Upper lobe of right lung (tissue), 1 donor: ENCODE measurements at regions not wholly inside any gene's neighbourhood (a gene's known extent, or its start where the extent isn't known, plus 50 kb on each side); places are given as distances from the start of the nearest gene placed in this dataset.

Experiments used
- ATAC-seq: fragments of 200-7000 bp; cut with Tn5 transposase; one replicate; pipeline ENCODE4 v1.9.1; 2020; ENCODE audit warnings: mild to moderate bottlenecking, moderate library complexity
- DNase-seq: peaks from one replicate; pipeline ENCODE4 v3.0.0-alpha.2; 2020
- H3K27ac ChIP-seq: fragments of 200-600 bp; one replicate; pipeline ENCODE4 v1.8.0; 2022
- H3K27me3 ChIP-seq: fragments of 200-600 bp; one replicate; pipeline ENCODE4 v1.8.0; 2022; ENCODE audit warnings: mild to moderate bottlenecking
- H3K36me3 ChIP-seq: fragments of 200-600 bp; one replicate; pipeline ENCODE4 v1.8.0; 2022
- H3K4me1 ChIP-seq: fragments of 200-600 bp; one replicate; pipeline ENCODE4 v1.8.0; 2022
- H3K4me3 ChIP-seq: fragments of 200-600 bp; one replicate; pipeline ENCODE4 v1.8.0; 2022; ENCODE audit warnings: mild to moderate bottlenecking
- H3K9me3 ChIP-seq: fragments of 200-600 bp; one replicate; pipeline ENCODE4 v1.8.0; 2022
- CTCF ChIP-seq: fragments of 200-600 bp; IDR thresholded peaks from one replicate; pipeline ENCODE4 v1.8.0; 2022; ENCODE audit warnings: antibody characterized with exemption
- intact Hi-C: fragments of 100-400 bp; cut with DNase I; formaldehyde crosslinking; loops from one replicate; pipeline ENCODE4 v1.11.0; 2022
- donor health status: DM: no; HTN: yes; CAD: no; lungs with severe emphysema.

DNA sequence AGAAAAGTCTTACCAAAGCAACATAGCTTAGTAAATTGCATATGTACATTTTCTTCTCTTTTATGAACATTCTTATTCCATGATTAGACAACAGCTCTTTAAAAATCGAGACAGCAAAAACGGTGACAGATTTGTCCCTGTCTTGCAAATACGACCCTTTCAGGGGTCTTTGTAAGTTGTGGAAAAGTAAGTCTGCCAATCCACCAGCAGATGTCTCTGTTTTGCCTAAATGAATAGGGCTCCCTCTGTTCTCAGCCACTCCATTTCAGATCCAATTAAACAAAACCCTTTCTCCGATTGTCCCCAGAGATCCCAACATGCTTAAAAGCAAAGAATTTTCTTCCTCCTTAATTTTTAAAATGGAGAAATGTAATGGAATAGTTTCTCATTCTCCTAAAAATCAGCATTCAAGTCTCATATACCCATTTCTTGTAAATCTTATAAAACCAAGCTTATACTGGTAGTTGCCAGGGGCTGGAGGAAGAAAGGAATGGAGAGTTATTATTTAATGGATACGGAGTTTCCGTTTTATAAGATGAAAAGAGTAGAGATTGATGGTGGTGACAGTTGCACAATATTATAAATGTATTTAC, 61.0 kb upstream of the NFE2L3 start:
- TF ChIP-seq CTCF, result peak; percentile 81

DNA sequence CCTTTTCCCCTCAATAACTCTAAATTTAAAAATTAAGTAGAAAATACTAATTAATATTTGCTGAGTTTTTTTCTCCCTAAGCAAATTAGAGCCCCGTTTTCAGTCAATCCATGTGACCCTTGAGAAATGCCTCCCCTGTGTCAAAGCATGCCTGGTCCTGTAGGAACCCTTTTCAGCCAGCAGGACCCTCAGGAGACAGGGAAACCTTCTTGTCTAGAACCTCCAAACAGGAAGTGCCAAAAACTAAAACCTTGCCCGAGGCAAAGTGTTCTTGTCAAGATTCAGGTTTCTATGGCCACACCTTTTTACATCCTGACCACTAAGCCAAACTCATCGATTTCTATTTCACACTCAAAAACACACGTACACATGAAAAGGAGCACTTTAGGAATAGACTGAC, 60.1 kb upstream of the NFE2L3 start:
- Histone ChIP-seq H3K36me3 (no peaks in the 10 kb centered on the region), H3K27ac (no peak overlapping the region), H3K4me3 (no peak overlapping the region), H3K4me1 (no peaks in the 10 kb centered on the region), H3K27me3 (no peaks in the 10 kb centered on the region), H3K9me3 (no peaks in the 10 kb centered on the region)
- no peak for TF ChIP-seq CTCF
- no peak for ATAC-seq
- intact Hi-C loops, result no loop called here
- DNase-seq, result no peak

More for the DNA sequence above, 61.0 kb upstream of the NFE2L3 start:
- Histone ChIP-seq H3K9me3 (no peaks in the 10 kb centered on the region), H3K27ac (no peak overlapping the region), H3K27me3 (no peaks in the 10 kb centered on the region), H3K4me1 (no peaks in the 10 kb centered on the region), H3K4me3 (peak overlapping the region; percentile 15), H3K36me3 (no peaks in the 10 kb centered on the region)
- intact Hi-C loops, result no loop called here
- peak; percentile 85 for ATAC-seq
- no peak for DNase-seq

GRCh38 chr7:26093023-26093422, 59.0 kb upstream of the NFE2L3 start:
- Histone ChIP-seq H3K27ac (no peak overlapping the region), H3K36me3 (no peaks in the 10 kb centered on the region), H3K4me3 (no peak overlapping the region), H3K27me3 (no peaks in the 10 kb centered on the region), H3K9me3 (no peaks in the 10 kb centered on the region), H3K4me1 (no peaks in the 10 kb centered on the region)
- DNase-seq (no peak), ATAC-seq (no peak)
- no peak for TF ChIP-seq CTCF
- intact Hi-C loops, result no loop called here

DNA sequence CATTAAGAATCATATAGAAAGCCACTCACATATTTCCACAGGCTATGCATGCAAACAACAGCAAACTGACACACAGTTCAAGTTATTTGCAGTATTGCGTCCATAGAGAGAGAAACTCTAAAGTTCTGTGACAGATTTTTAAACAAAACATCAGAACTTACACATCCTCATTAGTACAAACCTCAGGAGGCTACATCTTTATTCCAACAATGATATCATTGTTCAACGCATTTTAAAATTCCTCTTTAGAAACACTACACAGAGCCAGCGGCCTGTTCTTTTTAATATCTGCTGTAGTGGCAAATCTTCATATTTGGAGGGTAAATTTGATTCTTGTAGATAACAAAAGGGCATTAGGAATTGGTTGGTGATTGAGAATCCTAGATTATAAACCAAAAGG, 55.9 kb upstream of the NFE2L3 start:
- no peaks in the 10 kb centered on the region for H3K36me3 ChIP-seq
- H3K27ac ChIP-seq, result no peak overlapping the region
- H3K27me3 ChIP-seq, result no peaks in the 10 kb centered on the region
- TF ChIP-seq CTCF, result no peak
- intact Hi-C loops, result no loop called here
- no peak overlapping the region for H3K4me3 ChIP-seq
- ATAC-seq, result no peak
- DNase-seq, result no peak
- H3K9me3 ChIP-seq, result no peaks in the 10 kb centered on the region
- no peaks in the 10 kb centered on the region for H3K4me1 ChIP-seq

DNA sequence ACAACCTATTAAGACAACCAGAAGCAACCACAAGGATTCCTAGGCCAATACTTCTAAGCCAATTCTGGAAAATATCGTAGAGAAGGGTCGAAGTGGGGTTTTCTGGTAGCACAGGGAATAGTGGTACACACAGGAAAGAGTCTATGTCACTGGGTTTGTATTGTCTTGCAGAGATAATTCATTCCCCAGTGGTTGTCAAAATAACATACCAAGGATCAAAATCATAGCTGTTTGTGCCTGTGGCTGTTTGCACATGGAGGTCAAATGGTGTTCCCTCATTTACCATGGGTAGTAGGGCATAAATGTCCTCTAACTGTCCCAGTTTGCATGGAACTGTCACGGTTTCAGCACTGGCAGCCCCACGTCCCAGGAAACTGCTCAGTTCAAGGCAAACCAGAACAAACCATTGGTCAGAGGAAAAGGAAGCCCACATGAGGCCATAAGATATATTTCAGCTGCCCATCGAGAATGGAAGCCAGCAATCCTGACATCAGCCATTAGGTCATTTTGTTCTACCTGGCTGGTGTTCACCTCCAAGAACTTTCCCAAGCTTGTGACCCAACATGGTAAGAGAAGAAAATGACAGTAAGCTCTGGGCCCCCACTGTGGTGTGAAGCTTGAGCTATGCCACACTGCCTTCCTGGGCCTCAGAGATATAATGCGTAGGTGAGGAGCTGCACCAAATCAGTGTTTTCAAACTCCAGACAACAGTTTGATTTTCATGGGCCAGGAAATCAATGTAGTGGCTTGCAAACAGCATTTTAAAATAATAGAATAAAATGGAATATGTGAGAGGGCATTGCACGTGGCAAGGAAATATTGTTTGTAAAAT, 53.9 kb upstream of the NFE2L3 start:
- no peak for TF ChIP-seq CTCF
- H3K4me1 ChIP-seq, result no peaks in the 10 kb centered on the region
- H3K4me3 ChIP-seq, result no peak overlapping the region
- no peak overlapping the region for H3K27ac ChIP-seq
- DNase-seq (no peak), ATAC-seq (no peak)
- H3K27me3 ChIP-seq, result no peaks in the 10 kb centered on the region
- intact Hi-C loops, result no loop called here
- no peaks in the 10 kb centered on the region for H3K9me3 ChIP-seq
- H3K36me3 ChIP-seq, result no peaks in the 10 kb centered on the region
